ENCODE measurements at regions not wholly inside any gene's neighbourhood (a gene's known extent, or its start where the extent isn't known, plus 50 kb on each side); places are given as distances from the start of the nearest gene placed in this dataset.

- TF ChIP-seq CTCF (IDR thresholded peaks at IDR 0.05): no peak
- no peak for TF ChIP-seq POLR2A (IDR thresholded peaks at IDR 0.05)
Observed at GRCh38 chr9:85431339-85432102, 310.2 kb downstream of the AGTPBP1 start.

Measured in transverse colon (tissue), 3 donors.